ENCODE measurements at regions not wholly inside any gene's neighbourhood (a gene's known extent, or its start where the extent isn't known, plus 50 kb on each side); places are given as distances from the start of the nearest gene placed in this dataset.

- Histone ChIP-seq H3K27me3 (ENCODE audit: control insufficient read depth, insufficient read depth, low read length) (no peaks in the 10 kb centered on the region), H3K36me3 (ENCODE audit: control insufficient read depth, insufficient read depth, low read length) (no peaks in the 10 kb centered on the region), H3K4me3 (ENCODE audit: low read depth, low read length) (no peak overlapping the region)
- DNase-seq (ENCODE audit: low read depth): no peak
- ChIA-PET CTCF (no interaction called here), POLR2A (no interaction called here)
- no peak for TF ChIP-seq CTCF (IDR thresholded peaks at IDR 0.05; ENCODE audit: insufficient read depth, low read depth, low read length)
Measured at GRCh38 chr11:80390505-80390904, 949.7 kb upstream of the TENM4 start.

GRCh38 chr11:80388536-80388935, 947.7 kb upstream of the TENM4 start:
- Histone ChIP-seq H3K36me3 (ENCODE audit: control insufficient read depth, insufficient read depth, low read length) (no peaks in the 10 kb centered on the region), H3K27me3 (ENCODE audit: control insufficient read depth, insufficient read depth, low read length) (no peaks in the 10 kb centered on the region), H3K4me3 (ENCODE audit: low read depth, low read length) (no peak overlapping the region)
- DNase-seq (ENCODE audit: low read depth): no peak
- ChIA-PET POLR2A (no interaction called here), CTCF (no interaction called here)
- TF ChIP-seq CTCF (IDR thresholded peaks at IDR 0.05; ENCODE audit: insufficient read depth, low read depth, low read length): no peak

- Histone ChIP-seq H3K27me3 (ENCODE audit: control insufficient read depth, insufficient read depth, low read length) (no peaks in the 10 kb centered on the region), H3K36me3 (ENCODE audit: control insufficient read depth, insufficient read depth, low read length) (no peaks in the 10 kb centered on the region), H3K4me3 (ENCODE audit: low read depth, low read length) (no peak overlapping the region)
- DNase-seq (ENCODE audit: low read depth): no peak
- ChIA-PET CTCF (no interaction called here), POLR2A (no interaction called here)
- TF ChIP-seq CTCF (IDR thresholded peaks at IDR 0.05; ENCODE audit: insufficient read depth, low read depth, low read length): no peak
Measured at GRCh38 chr11:80388130-80388529, 947.3 kb upstream of the TENM4 start.

GRCh38 chr11:80383655-80384054, 942.8 kb upstream of the TENM4 start:
- Histone ChIP-seq H3K4me3 (ENCODE audit: low read depth, low read length) (no peak overlapping the region), H3K36me3 (ENCODE audit: control insufficient read depth, insufficient read depth, low read length) (no peaks in the 10 kb centered on the region), H3K27me3 (ENCODE audit: control insufficient read depth, insufficient read depth, low read length) (no peaks in the 10 kb centered on the region)
- POLR2A ChIA-PET: no interaction called here
- DNase-seq (ENCODE audit: low read depth): no peak
- no peak for TF ChIP-seq CTCF (IDR thresholded peaks at IDR 0.05; ENCODE audit: insufficient read depth, low read depth, low read length)
- CTCF ChIA-PET: no interaction called here

- DNase-seq (ENCODE audit: low read depth): no peak
- Histone ChIP-seq H3K4me3 (ENCODE audit: low read depth, low read length) (no peak overlapping the region), H3K36me3 (ENCODE audit: control insufficient read depth, insufficient read depth, low read length) (no peaks in the 10 kb centered on the region), H3K27me3 (ENCODE audit: control insufficient read depth, insufficient read depth, low read length) (no peaks in the 10 kb centered on the region)
- TF ChIP-seq CTCF (IDR thresholded peaks at IDR 0.05; ENCODE audit: insufficient read depth, low read depth, low read length): no peak
- ChIA-PET POLR2A (no interaction called here), CTCF (no interaction called here)
Measured at GRCh38 chr11:80379620-80380278, 938.9 kb upstream of the TENM4 start.
